Vagina (tissue), 2 donors: ENCODE measurements at regions not wholly inside any gene's neighbourhood (a gene's known extent, or its start where the extent isn't known, plus 50 kb on each side); places are given as distances from the start of the nearest gene placed in this dataset.

Source experiments
- DNase-seq, 2 donors: peaks; one replicate each; pipeline ENCODE4 v3.0.0-alpha.2; 2017; ENCODE audit errors: extremely low spot score in 2 of 2
- H3K27ac ChIP-seq: fragments of 200-600 bp; sonication (generic); one replicate; pipeline ENCODE4 v1.5.1; 2019
- H3K27me3 ChIP-seq: fragments of 200-600 bp; sonication (generic); one replicate; pipeline ENCODE4 v1.5.1; 2019
- H3K36me3 ChIP-seq, 2 donors: fragments of 200-600 bp; sonication (generic); one replicate each; pipeline ENCODE4 v1.5.1; 2017 to 2019
- H3K4me1 ChIP-seq: fragments of 200-600 bp; sonication (generic); one replicate; pipeline ENCODE4 v1.5.1; 2019
- H3K4me3 ChIP-seq, 2 donors: fragments of 200-600 bp; sonication (generic); 1 replicate in 1 of 2; 2 replicates in 1 of 2; pipeline ENCODE4 v1.5.1; 2016 to 2019
- H3K9me3 ChIP-seq: fragments of 200-600 bp; sonication (generic); one replicate; pipeline ENCODE4 v1.5.1; 2019
- CTCF ChIP-seq, 3 experiments: fragments of 450-650 bp in 2 of 3; fragments of 200-600 bp in 1 of 3; sonication (generic) in 1 of 3; IDR thresholded peaks; one replicate each; pipeline ENCODE4 v1.5.1; 2017 to 2019; ENCODE audit warnings: antibody characterized with exemption in 3 of 3, mild to moderate bottlenecking in 2 of 3, moderate library complexity in 2 of 3
- POLR2A ChIP-seq, 2 donors: fragments of 450-650 bp; IDR thresholded peaks; one replicate each; pipeline ENCODE4 v1.6.1; 2017; ENCODE audit warnings: antibody characterized with exemption in 2 of 2, mild to moderate bottlenecking in 2 of 2, moderate library complexity in 2 of 2
- POLR2AphosphoS5 ChIP-seq, 2 donors: sonication (generic); formaldehyde crosslinking; IDR thresholded peaks; one replicate each; pipeline ENCODE4 v1.9.0; 2017; ENCODE audit warnings: antibody characterized with exemption in 2 of 2, mild to moderate bottlenecking in 2 of 2, low read depth in 1 of 2; ENCODE audit not compliant: insufficient read depth in 1 of 2
- intact Hi-C: fragments of 100-400 bp; cut with DNase I; formaldehyde crosslinking; loops from one replicate; pipeline ENCODE4 v1.15.1; 2023

GRCh38 chr5:124160265-124160664, 586.2 kb downstream of the ZNF608 start:
- no peak for TF ChIP-seq POLR2A (IDR thresholded peaks at IDR 0.05)
- Histone ChIP-seq H3K9me3 (peaks cover 3% of the 10 kb centered on the region), H3K27me3 (no peaks in the 10 kb centered on the region), H3K27ac (no peak overlapping the region), H3K4me3 (no peak overlapping the region), H3K36me3 (no peaks in the 10 kb centered on the region), H3K4me1 (no peaks in the 10 kb centered on the region)
- intact Hi-C loops: no loop called here
- DNase-seq: no peak

GRCh38 chr5:124157320-124157719, 589.1 kb downstream of the ZNF608 start:
- peaks cover 24% of the 10 kb centered on the region for H3K9me3 ChIP-seq
- intact Hi-C loops: no loop called here
- no peaks in the 10 kb centered on the region for H3K36me3 ChIP-seq
- H3K27me3 ChIP-seq: no peaks in the 10 kb centered on the region
- H3K4me3 ChIP-seq: no peak overlapping the region
- no peak overlapping the region for H3K27ac ChIP-seq
- TF ChIP-seq POLR2A (IDR thresholded peaks at IDR 0.05): no peak
- TF ChIP-seq CTCF (IDR thresholded peaks at IDR 0.05): no peak
- TF ChIP-seq POLR2AphosphoS5 (IDR thresholded peaks at IDR 0.05; ENCODE audit: insufficient read depth in 1 of 2, low read depth in 1 of 2): no peak
- no peak for DNase-seq
- no peaks in the 10 kb centered on the region for H3K4me1 ChIP-seq

- Histone ChIP-seq H3K27me3 (no peaks in the 10 kb centered on the region), H3K36me3 (no peaks in the 10 kb centered on the region), H3K27ac (no peak overlapping the region), H3K9me3 (peaks cover 24% of the 10 kb centered on the region), H3K4me3 (no peak overlapping the region), H3K4me1 (no peaks in the 10 kb centered on the region)
- TF ChIP-seq POLR2A (IDR thresholded peaks at IDR 0.05): no peak
- TF ChIP-seq CTCF (IDR thresholded peaks at IDR 0.05): no peak
- no peak for TF ChIP-seq POLR2AphosphoS5 (IDR thresholded peaks at IDR 0.05; ENCODE audit: insufficient read depth in 1 of 2, low read depth in 1 of 2)
- no peak for DNase-seq
- intact Hi-C loops: no loop called here
Measured at GRCh38 chr5:124156415-124156996, 589.9 kb downstream of the ZNF608 start.

GRCh38 chr5:124154714-124155113, 591.7 kb downstream of the ZNF608 start:
- no peaks in the 10 kb centered on the region for H3K4me1 ChIP-seq
- DNase-seq: no peak
- H3K4me3 ChIP-seq: no peak overlapping the region
- H3K27me3 ChIP-seq: no peaks in the 10 kb centered on the region
- no peak for TF ChIP-seq CTCF (IDR thresholded peaks at IDR 0.05)
- TF ChIP-seq POLR2AphosphoS5 (IDR thresholded peaks at IDR 0.05; ENCODE audit: insufficient read depth in 1 of 2, low read depth in 1 of 2): no peak
- TF ChIP-seq POLR2A (IDR thresholded peaks at IDR 0.05): no peak
- H3K27ac ChIP-seq: no peak overlapping the region
- peaks cover 24% of the 10 kb centered on the region for H3K9me3 ChIP-seq
- no peaks in the 10 kb centered on the region for H3K36me3 ChIP-seq
- intact Hi-C loops: no loop called here

- intact Hi-C loops: no loop called here
- no peak for DNase-seq
Measured at GRCh38 chr5:124153588-124153987, 592.9 kb downstream of the ZNF608 start.

More at GRCh38 chr5:124153588-124153987, 592.9 kb downstream of the ZNF608 start:
- TF ChIP-seq CTCF (IDR thresholded peaks at IDR 0.05) (no peak), POLR2A (IDR thresholded peaks at IDR 0.05) (no peak), POLR2AphosphoS5 (IDR thresholded peaks at IDR 0.05; ENCODE audit: insufficient read depth in 1 of 2, low read depth in 1 of 2) (no peak)
- Histone ChIP-seq H3K4me3 (no peak overlapping the region), H3K27me3 (no peaks in the 10 kb centered on the region), H3K36me3 (no peaks in the 10 kb centered on the region), H3K4me1 (no peaks in the 10 kb centered on the region), H3K27ac (no peak overlapping the region), H3K9me3 (peaks cover 24% of the 10 kb centered on the region)
